Hepatocyte (in vitro differentiated cells): ENCODE measurements at regions not wholly inside any gene's neighbourhood (a gene's known extent, or its start where the extent isn't known, plus 50 kb on each side); places are given as distances from the start of the nearest gene placed in this dataset.

Experiments
- DNase-seq: peaks from one replicate; pipeline ENCODE4 v3.0.0-alpha.2; 2016; ENCODE audit warnings: low spot score
- H2AFZ ChIP-seq: fragments of 200-600 bp; sonication (generic); 2 replicates; pipeline ENCODE4 v1.6.0; 2016; ENCODE audit warnings: antibody characterized with exemption, mild to moderate bottlenecking
- H3K27ac ChIP-seq: fragments of 200-600 bp; sonication (generic); 2 replicates; pipeline ENCODE4 v1.5.1; 2016; ENCODE audit warnings: mild to moderate bottlenecking
- H3K27me3 ChIP-seq: fragments of 200-600 bp; sonication (generic); 2 replicates; pipeline ENCODE4 v1.6.1; 2016
- H3K36me3 ChIP-seq: fragments of 200-600 bp; sonication (generic); replicated peaks from 2 replicates; pipeline ENCODE4 v1.5.1; 2016; ENCODE audit warnings: low read depth; ENCODE audit not compliant: insufficient read depth
- H3K4me1 ChIP-seq: fragments of 200-600 bp; sonication (generic); 2 replicates; pipeline ENCODE4 v1.5.1; 2016; ENCODE audit warnings: mild to moderate bottlenecking, moderate library complexity; ENCODE audit not compliant: insufficient read depth
- H3K4me2 ChIP-seq: fragments of 200-600 bp; sonication (generic); 2 replicates; pipeline ENCODE4 v1.6.0; 2016
- H3K4me3 ChIP-seq: fragments of 200-600 bp; sonication (generic); 2 replicates; pipeline ENCODE4 v1.5.1; 2016; ENCODE audit warnings: mild to moderate bottlenecking
- H3K79me2 ChIP-seq: fragments of 200-600 bp; sonication (generic); 2 replicates; pipeline ENCODE4 v1.6.0; 2017; ENCODE audit warnings: mild to moderate bottlenecking
- H3K9me2 ChIP-seq: fragments of 200-600 bp; sonication (generic); replicated peaks from 2 replicates; pipeline ENCODE4 v1.6.0; 2017; ENCODE audit warnings: mild to moderate bottlenecking; ENCODE audit not compliant: insufficient read depth
- H3K9me3 ChIP-seq: fragments of 200-600 bp; sonication (generic); 2 replicates; pipeline ENCODE4 v1.5.1; 2016; ENCODE audit warnings: low read depth, mild to moderate bottlenecking
- H4K20me1 ChIP-seq: fragments of 200-600 bp; sonication (generic); 2 replicates; pipeline ENCODE4 v1.6.0; 2016; ENCODE audit warnings: mild to moderate bottlenecking; ENCODE audit not compliant: insufficient read depth, poor library complexity, severe bottlenecking
- EZH2 ChIP-seq: fragments of 200-600 bp; sonication (generic); IDR thresholded peaks from 2 replicates; pipeline ENCODE4 v1.6.1; 2016; ENCODE audit warnings: antibody characterized with exemption, mild to moderate bottlenecking, borderline replicate concordance
- EZH2phosphoT487 ChIP-seq: fragments of 200-600 bp; sonication (generic); IDR thresholded peaks from one replicate; pipeline ENCODE4 v1.6.1; 2018; ENCODE audit warnings: antibody characterized with exemption, mild to moderate bottlenecking, low read depth, moderate library complexity; ENCODE audit not compliant: unreplicated experiment, severe bottlenecking
- WGBS: methylation state at CpG from one replicate; pipeline ENCODE4 v1.1.6; 2016; ENCODE audit warnings: low lambda C conversion rate; ENCODE audit errors: missing lambda C conversion rate; 5-methylcytosine and 5-hydroxymethylcytosine counted together
- TF ChIP-seq, protein P1 (sequence below): fragments of 200-600 bp; sonication (generic); IDR thresholded peaks from 2 replicates; pipeline ENCODE4 v1.5.1; 2016; ENCODE audit warnings: antibody characterized with exemption, mild to moderate bottlenecking; ENCODE audit not compliant: poor library complexity

DNA sequence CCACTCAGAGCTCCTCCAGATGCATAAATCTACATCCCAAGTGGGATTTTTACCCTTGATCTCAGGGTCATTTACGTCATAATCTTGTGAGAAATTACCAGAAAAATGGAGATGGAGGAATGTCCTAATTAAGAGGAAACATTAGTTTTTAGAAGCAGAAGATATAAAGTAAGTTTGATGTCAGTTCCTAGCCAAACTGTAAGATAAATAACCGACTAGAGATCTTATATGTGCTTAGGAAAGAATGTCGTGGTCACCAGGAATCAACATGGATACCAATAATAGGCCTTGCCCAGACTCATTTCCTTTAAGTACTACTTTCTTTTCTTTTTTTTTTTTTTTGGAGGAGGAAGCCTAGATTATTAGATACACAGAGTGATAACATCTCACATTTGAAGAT lies 186.9 kb downstream of the UTRN start:
- H3K4me1 ChIP-seq: no peaks in the 10 kb centered on the region
- no peak overlapping the region for H3K4me3 ChIP-seq
- H3K27ac ChIP-seq: no peak overlapping the region
- H3K27me3 ChIP-seq: no peaks in the 10 kb centered on the region
- no peaks in the 10 kb centered on the region for H3K9me2 ChIP-seq
- TF ChIP-seq, protein P1, sequence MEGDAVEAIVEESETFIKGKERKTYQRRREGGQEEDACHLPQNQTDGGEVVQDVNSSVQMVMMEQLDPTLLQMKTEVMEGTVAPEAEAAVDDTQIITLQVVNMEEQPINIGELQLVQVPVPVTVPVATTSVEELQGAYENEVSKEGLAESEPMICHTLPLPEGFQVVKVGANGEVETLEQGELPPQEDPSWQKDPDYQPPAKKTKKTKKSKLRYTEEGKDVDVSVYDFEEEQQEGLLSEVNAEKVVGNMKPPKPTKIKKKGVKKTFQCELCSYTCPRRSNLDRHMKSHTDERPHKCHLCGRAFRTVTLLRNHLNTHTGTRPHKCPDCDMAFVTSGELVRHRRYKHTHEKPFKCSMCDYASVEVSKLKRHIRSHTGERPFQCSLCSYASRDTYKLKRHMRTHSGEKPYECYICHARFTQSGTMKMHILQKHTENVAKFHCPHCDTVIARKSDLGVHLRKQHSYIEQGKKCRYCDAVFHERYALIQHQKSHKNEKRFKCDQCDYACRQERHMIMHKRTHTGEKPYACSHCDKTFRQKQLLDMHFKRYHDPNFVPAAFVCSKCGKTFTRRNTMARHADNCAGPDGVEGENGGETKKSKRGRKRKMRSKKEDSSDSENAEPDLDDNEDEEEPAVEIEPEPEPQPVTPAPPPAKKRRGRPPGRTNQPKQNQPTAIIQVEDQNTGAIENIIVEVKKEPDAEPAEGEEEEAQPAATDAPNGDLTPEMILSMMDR: no peak
- TF ChIP-seq EZH2phosphoT487 (no peak), EZH2 (no peak)
- no peaks in the 10 kb centered on the region for H3K79me2 ChIP-seq
- no peaks in the 10 kb centered on the region for H3K9me3 ChIP-seq
- 92% methylated on average over 3 of the region's 3 CpGs for WGBS
- H2AFZ ChIP-seq: no peak overlapping the region
- no peaks in the 10 kb centered on the region for H3K36me3 ChIP-seq
- H4K20me1 ChIP-seq: no peaks in the 10 kb centered on the region
- H3K4me2 ChIP-seq: no peak overlapping the region
- DNase-seq: no peak

DNA sequence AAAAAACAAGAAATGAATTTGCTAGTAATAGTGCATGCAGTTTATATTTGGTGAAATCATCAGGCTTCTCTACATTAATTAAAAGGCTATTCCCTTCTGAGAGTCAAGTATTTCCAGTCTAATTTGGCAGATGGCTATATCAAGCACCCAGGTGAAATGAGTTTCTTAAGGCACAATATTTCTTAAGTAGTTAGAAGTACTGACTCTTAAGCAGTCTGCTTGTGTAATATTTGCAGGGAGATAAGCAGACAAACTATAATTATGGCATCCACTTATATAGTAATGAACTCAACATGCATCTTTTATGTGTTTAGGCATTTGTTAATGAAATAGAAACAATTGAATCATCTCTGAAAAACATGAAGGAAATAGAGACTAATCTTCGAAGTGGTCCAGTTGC lies 189.2 kb downstream of the UTRN start:
- Histone ChIP-seq H3K9me3 (no peaks in the 10 kb centered on the region), H3K4me3 (no peak overlapping the region), H3K36me3 (no peaks in the 10 kb centered on the region), H2AFZ (no peak overlapping the region), H4K20me1 (no peaks in the 10 kb centered on the region), H3K79me2 (no peaks in the 10 kb centered on the region), H3K9me2 (no peaks in the 10 kb centered on the region), H3K4me2 (no peak overlapping the region), H3K27ac (no peak overlapping the region), H3K4me1 (no peaks in the 10 kb centered on the region), H3K27me3 (no peaks in the 10 kb centered on the region)
- DNase-seq: no peak
- 97% methylated on average over 1 of the region's 1 CpG for WGBS
- no peak for TF ChIP-seq EZH2phosphoT487

DNA sequence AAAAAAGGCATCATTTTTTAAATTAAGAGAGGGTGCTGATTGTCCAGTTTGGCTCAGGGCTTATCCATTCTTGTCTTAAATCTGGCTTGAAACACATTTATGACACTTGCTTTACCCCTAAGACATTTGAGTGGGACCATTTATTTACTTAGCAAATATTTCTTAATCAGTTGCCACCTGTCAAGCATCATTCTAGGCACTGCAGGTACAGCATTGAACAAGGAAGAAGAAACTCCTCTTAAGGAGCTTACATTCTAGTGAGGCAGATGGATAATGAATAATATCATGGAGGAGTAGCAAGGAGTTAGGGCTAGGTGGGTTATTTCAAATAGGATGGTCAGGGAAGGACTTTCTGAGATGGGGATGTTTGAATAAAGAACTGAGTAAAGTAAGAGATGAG lies 189.8 kb downstream of the UTRN start:
- no peak for TF ChIP-seq EZH2phosphoT487
- no peak for TF ChIP-seq EZH2
- TF ChIP-seq, protein P1: no peak
- Histone ChIP-seq H3K79me2 (no peaks in the 10 kb centered on the region), H3K36me3 (no peaks in the 10 kb centered on the region)

DNA sequence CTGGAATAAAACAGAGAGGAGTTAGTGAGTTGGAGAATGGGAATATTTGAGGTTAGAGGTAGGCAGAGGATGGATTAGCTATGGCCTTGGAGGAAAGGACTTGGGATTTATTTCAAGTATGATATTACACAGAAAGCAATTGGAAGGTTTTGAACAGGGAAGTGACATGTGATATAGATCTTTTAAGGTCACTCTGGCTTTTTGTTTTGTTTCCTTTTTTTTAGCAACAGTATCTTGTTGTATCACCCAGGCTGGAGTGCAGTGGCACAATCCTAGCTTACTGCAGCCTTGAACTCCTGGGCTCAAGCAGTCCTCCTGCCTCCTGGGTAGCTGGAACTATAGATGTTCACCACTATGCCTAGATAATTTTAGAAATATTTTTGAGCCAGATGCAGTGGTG lies 190.3 kb downstream of the UTRN start:
- Histone ChIP-seq H3K79me2 (no peaks in the 10 kb centered on the region), H4K20me1 (no peaks in the 10 kb centered on the region), H3K4me1 (no peaks in the 10 kb centered on the region), H3K27ac (no peak overlapping the region), H3K4me3 (no peak overlapping the region), H3K9me3 (no peaks in the 10 kb centered on the region), H2AFZ (no peak overlapping the region), H3K9me2 (no peaks in the 10 kb centered on the region), H3K27me3 (no peaks in the 10 kb centered on the region), H3K36me3 (no peaks in the 10 kb centered on the region), H3K4me2 (no peak overlapping the region)
- no peak for DNase-seq
- TF ChIP-seq, protein P1: no peak
- TF ChIP-seq EZH2phosphoT487 (no peak), EZH2 (no peak)

More for the DNA sequence above, 189.8 kb downstream of the UTRN start:
- Histone ChIP-seq H3K4me2 (no peak overlapping the region), H2AFZ (no peak overlapping the region), H3K9me2 (no peaks in the 10 kb centered on the region), H3K27me3 (no peaks in the 10 kb centered on the region), H3K4me1 (no peaks in the 10 kb centered on the region), H3K9me3 (no peaks in the 10 kb centered on the region), H3K4me3 (no peak overlapping the region), H4K20me1 (no peaks in the 10 kb centered on the region), H3K27ac (no peak overlapping the region)
- DNase-seq: no peak
